IMR-90 (cell line): ENCODE measurements at regions not wholly inside any gene's neighbourhood (a gene's known extent, or its start where the extent isn't known, plus 50 kb on each side); places are given as distances from the start of the nearest gene placed in this dataset.
A peak's percentile ranks its signal among the peaks of the same experiment; 100 is the strongest.

Experiments
- BHLHE40 ChIP-seq: fragments of 150-350 bp; IDR thresholded peaks from 2 replicates; pipeline ENCODE4 v1.6.1; 2016; ENCODE audit warnings: mild to moderate bottlenecking, low read depth, low read length
- CEBPB ChIP-seq: IDR thresholded peaks from 2 replicates; pipeline ENCODE4 v1.6.1; 2012; ENCODE audit warnings: low read depth, low read length, improper control_type of control experiment
- ELK1 ChIP-seq: fragments of 150-350 bp; IDR thresholded peaks from 2 replicates; pipeline ENCODE4 v1.6.1; 2016; ENCODE audit warnings: low read depth, mild to moderate bottlenecking, low read length, moderate library complexity, borderline replicate concordance
- FOS ChIP-seq: fragments of 150-350 bp; IDR thresholded peaks from 2 replicates; pipeline ENCODE4 v1.6.1; 2016; ENCODE audit warnings: low read depth, low read length
- MAFK ChIP-seq: IDR thresholded peaks from 2 replicates; pipeline ENCODE4 v1.6.1; 2012; ENCODE audit warnings: low read depth, low read length, improper control_type of control experiment
- MXI1 ChIP-seq: IDR thresholded peaks from 2 replicates; pipeline ENCODE4 v1.6.1; 2012; ENCODE audit warnings: low read depth, mild to moderate bottlenecking, low read length, moderate library complexity, borderline replicate concordance
- NFE2L2 ChIP-seq: fragments of 150-350 bp; IDR thresholded peaks from 2 replicates; pipeline ENCODE4 v1.6.1; 2016; ENCODE audit warnings: low read depth, mild to moderate bottlenecking, low read length
- POLR2A ChIP-seq: IDR thresholded peaks from 2 replicates; pipeline ENCODE4 v1.6.1; 2012; ENCODE audit warnings: mild to moderate bottlenecking, low read depth, low read length
- RAD21 ChIP-seq: IDR thresholded peaks from 2 replicates; pipeline ENCODE4 v1.6.1; 2012; ENCODE audit warnings: low read length, improper control_type of control experiment
- RCOR1 ChIP-seq: IDR thresholded peaks from 2 replicates; pipeline ENCODE4 v1.6.1; 2012; ENCODE audit warnings: mild to moderate bottlenecking, low read length, improper control_type of control experiment; ENCODE audit not compliant: insufficient replicate concordance
- RFX5 ChIP-seq: IDR thresholded peaks from 2 replicates; pipeline ENCODE4 v1.8.0; 2012; ENCODE audit warnings: low read depth, mild to moderate bottlenecking, low read length, moderate library complexity
- TF ChIP-seq, protein P1 (sequence below): conservative IDR thresholded peaks from 2 replicates; pipeline ENCODE4 v1.5.1; 2012; ENCODE audit warnings: mild to moderate bottlenecking, low read depth, low read length, improper control_type of control experiment
- TF ChIP-seq, protein P2 (sequence below): fragments of 150-350 bp; IDR thresholded peaks from 2 replicates; pipeline ENCODE4 v1.6.1; 2017; ENCODE audit warnings: mild to moderate bottlenecking, antibody characterized with exemption, low read length, low read depth

- TF ChIP-seq, protein P1, sequence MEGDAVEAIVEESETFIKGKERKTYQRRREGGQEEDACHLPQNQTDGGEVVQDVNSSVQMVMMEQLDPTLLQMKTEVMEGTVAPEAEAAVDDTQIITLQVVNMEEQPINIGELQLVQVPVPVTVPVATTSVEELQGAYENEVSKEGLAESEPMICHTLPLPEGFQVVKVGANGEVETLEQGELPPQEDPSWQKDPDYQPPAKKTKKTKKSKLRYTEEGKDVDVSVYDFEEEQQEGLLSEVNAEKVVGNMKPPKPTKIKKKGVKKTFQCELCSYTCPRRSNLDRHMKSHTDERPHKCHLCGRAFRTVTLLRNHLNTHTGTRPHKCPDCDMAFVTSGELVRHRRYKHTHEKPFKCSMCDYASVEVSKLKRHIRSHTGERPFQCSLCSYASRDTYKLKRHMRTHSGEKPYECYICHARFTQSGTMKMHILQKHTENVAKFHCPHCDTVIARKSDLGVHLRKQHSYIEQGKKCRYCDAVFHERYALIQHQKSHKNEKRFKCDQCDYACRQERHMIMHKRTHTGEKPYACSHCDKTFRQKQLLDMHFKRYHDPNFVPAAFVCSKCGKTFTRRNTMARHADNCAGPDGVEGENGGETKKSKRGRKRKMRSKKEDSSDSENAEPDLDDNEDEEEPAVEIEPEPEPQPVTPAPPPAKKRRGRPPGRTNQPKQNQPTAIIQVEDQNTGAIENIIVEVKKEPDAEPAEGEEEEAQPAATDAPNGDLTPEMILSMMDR = no peak
- TF ChIP-seq POLR2A = no peak
- no peak for TF ChIP-seq FOS
- no peak for TF ChIP-seq MAFK
- TF ChIP-seq RFX5 = no peak
- TF ChIP-seq, protein P2, sequence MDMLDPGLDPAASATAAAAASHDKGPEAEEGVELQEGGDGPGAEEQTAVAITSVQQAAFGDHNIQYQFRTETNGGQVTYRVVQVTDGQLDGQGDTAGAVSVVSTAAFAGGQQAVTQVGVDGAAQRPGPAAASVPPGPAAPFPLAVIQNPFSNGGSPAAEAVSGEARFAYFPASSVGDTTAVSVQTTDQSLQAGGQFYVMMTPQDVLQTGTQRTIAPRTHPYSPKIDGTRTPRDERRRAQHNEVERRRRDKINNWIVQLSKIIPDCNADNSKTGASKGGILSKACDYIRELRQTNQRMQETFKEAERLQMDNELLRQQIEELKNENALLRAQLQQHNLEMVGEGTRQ = no peak
- TF ChIP-seq ELK1 = no peak
- no peak for TF ChIP-seq MXI1
- peak; percentile 88 for TF ChIP-seq BHLHE40
- peak; percentile 50; the same call in 1 of the 2 replicates for TF ChIP-seq CEBPB
- no peak for TF ChIP-seq RAD21
- TF ChIP-seq RCOR1 = no peak
- no peak for TF ChIP-seq NFE2L2
These were observed 64.7 kb downstream of the CSF2 start for GRCh38 chr5:132138260-132138659.
